ENCODE measurements at regions not wholly inside any gene's neighbourhood (a gene's known extent, or its start where the extent isn't known, plus 50 kb on each side); places are given as distances from the start of the nearest gene placed in this dataset.

DNA sequence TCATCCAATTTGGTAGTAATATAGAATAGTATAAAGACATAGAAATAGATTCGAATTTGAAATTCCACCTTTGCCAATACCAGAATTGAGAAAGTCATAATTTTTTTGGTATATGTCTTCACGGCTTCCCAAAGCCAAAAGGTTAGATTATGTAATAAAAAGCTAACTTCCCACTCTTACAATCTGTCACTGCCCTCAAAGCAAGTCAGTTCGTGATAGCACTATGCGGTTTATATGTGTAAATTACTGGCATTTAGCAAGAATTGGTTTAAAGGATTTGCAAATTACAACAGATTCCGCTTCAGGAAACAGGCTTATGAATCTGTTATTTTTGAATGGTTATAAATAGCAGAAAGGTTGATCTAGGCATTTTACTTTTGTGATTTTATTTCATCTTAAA lies 679.4 kb upstream of the ADGRL2 start:
- TF ChIP-seq POLR2A (IDR thresholded peaks at IDR 0.05) = no peak
- no peak for TF ChIP-seq CTCF (IDR thresholded peaks at IDR 0.05)
- TF ChIP-seq POLR2AphosphoS5 (IDR thresholded peaks at IDR 0.05) = no peak
- no peak for TF ChIP-seq EP300 (IDR thresholded peaks at IDR 0.05)

Data from sigmoid colon (tissue), 4 donors.